Activated T-cell treated with anti-CD3 and anti-CD28 coated beads, Interleukin-2, amount 50 U/mL, for 4 hours (primary cell): ENCODE measurements at regions not wholly inside any gene's neighbourhood (a gene's known extent, or its start where the extent isn't known, plus 50 kb on each side); places are given as distances from the start of the nearest gene placed in this dataset.

ENCODE experiments used
- ATAC-seq, 2 donors: fragments of 200-7000 bp; cut with Tn5 transposase; one replicate each; pipeline ENCODE4 v1.10.0; 2021
- DNase-seq: peaks from one replicate; pipeline ENCODE4 v3.0.0-alpha.2; 2020
- H3K27me3 Mint-ChIP-seq: one replicate; pipeline ENCODE4 v1.8.0; 2021; ENCODE audit warnings: low read depth, mixed read lengths
- H3K36me3 Mint-ChIP-seq: one replicate; pipeline ENCODE4 v1.8.0; 2022; ENCODE audit warnings: mixed read lengths; ENCODE audit not compliant: insufficient read depth
- H3K4me1 Mint-ChIP-seq: one replicate; pipeline ENCODE4 v1.8.0; 2021; ENCODE audit warnings: low read depth, mixed read lengths
- H3K4me3 Mint-ChIP-seq: one replicate; pipeline ENCODE4 v1.8.0; 2021; ENCODE audit warnings: mild to moderate bottlenecking, moderate library complexity, mixed read lengths
- H3K9me3 Mint-ChIP-seq: one replicate; pipeline ENCODE4 v1.8.0; 2021; ENCODE audit warnings: mixed read lengths

GRCh38 chr20:11453430-11453829 is 464.3 kb upstream of the BTBD3 start:
- DNase-seq (no peak), ATAC-seq (no peak)
- no peaks in the 10 kb centered on the region for H3K27me3 Mint-ChIP-seq
- no peaks in the 10 kb centered on the region for H3K4me1 Mint-ChIP-seq
- no peaks in the 10 kb centered on the region for H3K36me3 Mint-ChIP-seq
- H3K4me3 Mint-ChIP-seq, result no peak overlapping the region
- no peaks in the 10 kb centered on the region for H3K9me3 Mint-ChIP-seq

GRCh38 chr20:11454966-11455799 is 462.5 kb upstream of the BTBD3 start:
- no peak for ATAC-seq
- no peak overlapping the region for H3K4me3 Mint-ChIP-seq

GRCh38 chr20:11457488-11457887 is 460.2 kb upstream of the BTBD3 start:
- H3K9me3 Mint-ChIP-seq, result no peaks in the 10 kb centered on the region
- no peaks in the 10 kb centered on the region for H3K36me3 Mint-ChIP-seq
- ATAC-seq (no peak), DNase-seq (no peak)
- no peaks in the 10 kb centered on the region for H3K4me1 Mint-ChIP-seq
- H3K27me3 Mint-ChIP-seq, result no peaks in the 10 kb centered on the region
- no peak overlapping the region for H3K4me3 Mint-ChIP-seq

More at GRCh38 chr20:11454966-11455799, 462.5 kb upstream of the BTBD3 start:
- no peak for DNase-seq
- no peaks in the 10 kb centered on the region for H3K27me3 Mint-ChIP-seq
- no peaks in the 10 kb centered on the region for H3K4me1 Mint-ChIP-seq
- no peaks in the 10 kb centered on the region for H3K9me3 Mint-ChIP-seq
- H3K36me3 Mint-ChIP-seq, result no peaks in the 10 kb centered on the region

GRCh38 chr20:11459090-11459890 is 458.4 kb upstream of the BTBD3 start:
- H3K36me3 Mint-ChIP-seq, result no peaks in the 10 kb centered on the region
- no peaks in the 10 kb centered on the region for H3K27me3 Mint-ChIP-seq
- peaks cover 3% of the 10 kb centered on the region for H3K9me3 Mint-ChIP-seq
- DNase-seq, result no peak
- H3K4me3 Mint-ChIP-seq, result no peak overlapping the region
- no peaks in the 10 kb centered on the region for H3K4me1 Mint-ChIP-seq
- no peak for ATAC-seq

GRCh38 chr20:11467436-11467835 is 450.3 kb upstream of the BTBD3 start:
- ATAC-seq (no peak), DNase-seq (no peak)
- no peaks in the 10 kb centered on the region for H3K4me1 Mint-ChIP-seq
- no peaks in the 10 kb centered on the region for H3K36me3 Mint-ChIP-seq
- peaks cover 23% of the 10 kb centered on the region for H3K9me3 Mint-ChIP-seq
- no peak overlapping the region for H3K4me3 Mint-ChIP-seq
- no peaks in the 10 kb centered on the region for H3K27me3 Mint-ChIP-seq

GRCh38 chr20:11468880-11469279 is 448.8 kb upstream of the BTBD3 start:
- Mint-ChIP-seq H3K9me3 (peaks cover 23% of the 10 kb centered on the region), H3K27me3 (no peaks in the 10 kb centered on the region), H3K4me1 (no peaks in the 10 kb centered on the region), H3K4me3 (no peak overlapping the region), H3K36me3 (no peaks in the 10 kb centered on the region)
- DNase-seq (no peak), ATAC-seq (no peak)

GRCh38 chr20:11469795-11470435 is 447.8 kb upstream of the BTBD3 start:
- H3K36me3 Mint-ChIP-seq, result no peaks in the 10 kb centered on the region
- H3K9me3 Mint-ChIP-seq, result peaks cover 19% of the 10 kb centered on the region

GRCh38 chr20:11473983-11474382 is 443.7 kb upstream of the BTBD3 start:
- Mint-ChIP-seq H3K9me3 (peaks cover 19% of the 10 kb centered on the region), H3K4me1 (no peaks in the 10 kb centered on the region), H3K4me3 (no peak overlapping the region), H3K27me3 (no peaks in the 10 kb centered on the region), H3K36me3 (no peaks in the 10 kb centered on the region)
- DNase-seq (no peak), ATAC-seq (no peak)

More at GRCh38 chr20:11469795-11470435, 447.8 kb upstream of the BTBD3 start:
- Mint-ChIP-seq H3K4me3 (no peak overlapping the region), H3K4me1 (no peaks in the 10 kb centered on the region), H3K27me3 (no peaks in the 10 kb centered on the region)
- DNase-seq, result no peak
- ATAC-seq, result no peak

- H3K36me3 Mint-ChIP-seq, result no peaks in the 10 kb centered on the region
- H3K4me3 Mint-ChIP-seq, result no peak overlapping the region
- ATAC-seq (no peak), DNase-seq (no peak)
- H3K9me3 Mint-ChIP-seq, result peaks cover 15% of the 10 kb centered on the region
- H3K4me1 Mint-ChIP-seq, result no peaks in the 10 kb centered on the region
- H3K27me3 Mint-ChIP-seq, result no peaks in the 10 kb centered on the region
These were observed 434.0 kb upstream of the BTBD3 start for GRCh38 chr20:11483697-11484096.

GRCh38 chr20:11484479-11484878 is 433.2 kb upstream of the BTBD3 start:
- Mint-ChIP-seq H3K4me3 (no peak overlapping the region), H3K9me3 (peaks cover 12% of the 10 kb centered on the region), H3K27me3 (no peaks in the 10 kb centered on the region), H3K36me3 (no peaks in the 10 kb centered on the region), H3K4me1 (no peaks in the 10 kb centered on the region)
- ATAC-seq (no peak), DNase-seq (no peak)

- no peak for DNase-seq
- no peaks in the 10 kb centered on the region for H3K36me3 Mint-ChIP-seq
- ATAC-seq, result no peak
- H3K4me3 Mint-ChIP-seq, result no peak overlapping the region
- H3K9me3 Mint-ChIP-seq, result no peaks in the 10 kb centered on the region
- no peaks in the 10 kb centered on the region for H3K4me1 Mint-ChIP-seq
- H3K27me3 Mint-ChIP-seq, result no peaks in the 10 kb centered on the region
These were observed 425.3 kb upstream of the BTBD3 start for GRCh38 chr20:11492386-11492785.

GRCh38 chr20:11492846-11493245 is 424.8 kb upstream of the BTBD3 start:
- Mint-ChIP-seq H3K4me1 (no peaks in the 10 kb centered on the region), H3K9me3 (no peaks in the 10 kb centered on the region), H3K27me3 (no peaks in the 10 kb centered on the region), H3K4me3 (no peak overlapping the region), H3K36me3 (no peaks in the 10 kb centered on the region)
- DNase-seq, result no peak
- no peak for ATAC-seq

- Mint-ChIP-seq H3K27me3 (no peaks in the 10 kb centered on the region), H3K4me3 (no peak overlapping the region), H3K4me1 (no peaks in the 10 kb centered on the region), H3K36me3 (no peaks in the 10 kb centered on the region), H3K9me3 (no peaks in the 10 kb centered on the region)
- DNase-seq (no peak), ATAC-seq (no peak)
These were observed 421.3 kb upstream of the BTBD3 start for GRCh38 chr20:11496380-11496779.

GRCh38 chr20:11497545-11497944 is 420.1 kb upstream of the BTBD3 start:
- ATAC-seq (no peak), DNase-seq (no peak)
- H3K27me3 Mint-ChIP-seq, result no peaks in the 10 kb centered on the region
- no peaks in the 10 kb centered on the region for H3K36me3 Mint-ChIP-seq
- H3K4me1 Mint-ChIP-seq, result no peaks in the 10 kb centered on the region
- no peak overlapping the region for H3K4me3 Mint-ChIP-seq
- H3K9me3 Mint-ChIP-seq, result no peaks in the 10 kb centered on the region
